Skin epidermis (tissue), 12 donors: ENCODE measurements at regions not wholly inside any gene's neighbourhood (a gene's known extent, or its start where the extent isn't known, plus 50 kb on each side); places are given as distances from the start of the nearest gene placed in this dataset.
"Not testable (repeated sequence)": the region's sequence is repeated elsewhere in the genome, so short reads cannot be mapped to it uniquely, and the experiment has no call there.

Experiments used
- H3K27ac ChIP-seq, 21 experiments: fragments of 200-600 bp; sonication (generic) in 11 of 21; one replicate each; pipeline ENCODE4 v1.5.0; 2020; ENCODE audit warnings: mild to moderate bottlenecking in 3 of 21, inconsistent platforms in 2 of 21, moderate library complexity in 2 of 21
- H3K4me3 ChIP-seq, 7 experiments: fragments of 200-600 bp; sonication (generic) in 2 of 7; one replicate each; pipeline ENCODE4 v1.5.0; 2020; ENCODE audit warnings: inconsistent platforms in 2 of 7, mild to moderate bottlenecking in 2 of 7, moderate library complexity in 1 of 7

DNA sequence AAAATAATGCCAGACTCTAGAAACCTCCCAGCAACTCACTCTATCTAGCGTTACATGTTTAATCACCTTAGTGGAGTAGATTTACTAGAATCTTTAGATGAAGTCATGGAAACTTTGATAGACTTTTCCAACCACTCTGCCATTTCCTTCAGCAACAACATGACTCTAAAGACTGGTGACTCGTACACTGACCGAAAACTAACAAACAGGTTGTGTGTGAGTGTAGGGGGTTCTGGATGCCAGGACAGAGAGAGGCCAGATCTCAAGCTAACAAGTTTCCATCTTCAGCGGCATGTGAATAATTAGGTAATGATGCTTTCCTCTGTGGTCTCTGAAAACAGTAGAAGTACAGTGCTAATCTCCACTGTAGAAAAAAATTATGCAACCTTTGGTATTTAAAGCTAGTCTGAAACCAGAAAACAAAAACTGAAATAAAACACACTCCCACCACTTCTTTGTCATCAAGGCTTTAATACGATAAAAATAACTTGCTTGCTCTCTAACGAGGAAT lies 286.4 kb downstream of the PRDM5 start:
- Histone ChIP-seq H3K27ac (no peak overlapping the region), H3K4me3 (no peak overlapping the region)

DNA sequence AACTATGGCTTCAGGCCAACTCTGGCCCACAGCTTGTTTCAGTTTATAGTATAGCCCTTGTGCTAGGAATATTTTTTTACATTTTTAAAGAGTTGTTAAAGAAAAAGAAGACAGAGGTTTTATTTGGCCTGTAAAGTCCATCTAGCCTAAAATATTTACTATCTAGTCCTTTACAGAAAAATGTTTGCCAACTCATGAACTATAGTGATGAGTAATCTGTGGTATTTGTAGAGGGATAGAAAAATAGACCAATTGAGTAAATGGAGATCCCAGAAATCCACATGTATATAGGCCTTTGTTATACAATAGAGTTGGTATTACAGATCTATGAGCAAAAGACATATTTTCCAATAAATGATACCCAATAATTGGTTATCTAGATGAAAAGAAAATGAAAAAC lies 288.7 kb downstream of the PRDM5 start:
- no peak overlapping the region for H3K4me3 ChIP-seq
- H3K27ac ChIP-seq: no peak overlapping the region

DNA sequence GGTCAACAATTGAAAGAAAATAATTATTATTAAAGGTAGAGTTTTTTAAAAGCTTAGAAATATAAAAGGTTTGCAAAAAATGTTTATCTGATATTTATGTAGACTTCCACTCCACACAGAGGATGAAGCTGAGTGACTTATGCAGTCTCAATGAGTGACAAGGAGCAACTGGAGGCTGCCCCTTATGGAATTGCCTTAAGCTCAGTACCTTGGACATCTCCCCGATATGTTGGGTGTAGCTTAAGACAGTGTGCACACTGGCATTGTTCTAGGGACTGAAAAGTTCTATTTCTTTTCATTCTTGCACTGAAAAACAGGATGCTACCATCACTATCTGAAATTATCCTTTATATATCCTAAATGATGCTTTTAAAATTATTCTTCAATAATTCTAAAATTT lies 292.1 kb downstream of the PRDM5 start:
- Histone ChIP-seq H3K27ac (no peak overlapping the region), H3K4me3 (no peak overlapping the region)

DNA sequence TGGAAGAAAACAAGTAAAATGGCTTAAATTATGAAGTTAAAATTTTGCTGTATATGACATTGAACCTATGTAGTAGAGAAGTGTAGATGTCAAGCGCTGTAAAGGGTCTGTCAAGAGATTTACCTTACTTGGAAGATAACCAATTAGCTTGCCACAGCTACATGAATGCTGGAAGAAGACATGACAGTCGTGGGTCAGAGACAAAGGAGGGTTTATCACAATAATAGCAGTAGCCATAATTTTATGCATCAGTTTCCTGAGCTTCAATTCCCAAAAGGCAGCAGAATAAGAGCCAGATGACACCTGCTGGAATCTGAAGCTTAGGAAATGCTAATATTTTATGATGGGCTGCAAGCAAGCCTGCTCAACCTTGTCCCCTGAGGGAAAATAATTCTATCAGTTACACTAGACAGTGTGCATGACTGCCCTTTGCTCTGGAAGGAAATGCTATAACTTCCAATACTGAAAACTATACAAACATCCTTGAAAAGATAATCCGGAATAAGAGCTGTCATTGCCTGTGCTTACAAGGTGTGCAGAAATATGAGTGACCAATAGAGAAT lies 292.9 kb downstream of the PRDM5 start:
- Histone ChIP-seq H3K27ac (no peak overlapping the region), H3K4me3 (no peak overlapping the region)

GRCh38 chr4:120622601-120623000 lies 299.9 kb downstream of the PRDM5 start:
- no peak overlapping the region for H3K4me3 ChIP-seq

DNA sequence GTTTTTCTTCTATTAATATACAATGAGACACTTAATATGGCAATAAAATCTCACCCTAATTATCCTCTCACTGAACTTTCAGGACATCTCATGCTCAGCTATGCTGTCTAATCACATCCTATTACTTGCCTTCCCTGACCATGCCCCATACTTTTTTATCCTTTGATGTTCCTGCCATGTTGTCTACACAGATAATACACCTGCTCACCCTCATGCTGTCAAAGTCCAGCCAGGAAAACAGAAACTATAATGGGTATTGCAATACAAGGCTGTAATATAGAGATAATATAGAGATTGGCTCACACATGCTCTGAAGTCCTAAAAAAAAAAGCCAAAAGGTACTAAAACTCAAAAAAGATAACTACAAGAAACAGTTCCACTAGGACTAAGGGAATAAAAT lies 305.4 kb downstream of the PRDM5 start:
- Histone ChIP-seq H3K27ac (no peak overlapping the region), H3K4me3 (no peak overlapping the region)

More at GRCh38 chr4:120622601-120623000, 299.9 kb downstream of the PRDM5 start:
- H3K27ac ChIP-seq: no peak overlapping the region

DNA sequence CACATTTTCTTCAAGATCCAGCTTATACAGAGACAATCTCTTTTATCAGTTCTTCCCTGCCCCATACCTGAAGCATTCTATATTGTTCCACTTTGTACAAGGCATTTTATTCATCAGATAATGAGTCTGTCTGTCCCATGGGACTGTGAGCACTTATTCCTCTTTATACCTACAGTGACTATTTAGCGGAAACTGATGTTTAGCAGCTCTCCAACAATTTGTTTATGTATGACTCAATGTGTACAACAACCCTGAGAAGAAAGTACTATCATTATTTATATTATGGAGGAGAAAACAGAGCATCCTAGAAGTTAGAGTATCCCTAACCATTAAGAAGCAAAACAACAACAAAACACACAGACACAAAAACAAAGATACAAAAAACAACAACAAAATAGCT lies 306.5 kb downstream of the PRDM5 start:
- H3K27ac ChIP-seq: no peak overlapping the region
- H3K4me3 ChIP-seq: no peak overlapping the region

- Histone ChIP-seq H3K4me3 (no peak overlapping the region), H3K27ac (no peak overlapping the region)
These were observed 308.7 kb downstream of the PRDM5 start for GRCh38 chr4:120613778-120614177.

DNA sequence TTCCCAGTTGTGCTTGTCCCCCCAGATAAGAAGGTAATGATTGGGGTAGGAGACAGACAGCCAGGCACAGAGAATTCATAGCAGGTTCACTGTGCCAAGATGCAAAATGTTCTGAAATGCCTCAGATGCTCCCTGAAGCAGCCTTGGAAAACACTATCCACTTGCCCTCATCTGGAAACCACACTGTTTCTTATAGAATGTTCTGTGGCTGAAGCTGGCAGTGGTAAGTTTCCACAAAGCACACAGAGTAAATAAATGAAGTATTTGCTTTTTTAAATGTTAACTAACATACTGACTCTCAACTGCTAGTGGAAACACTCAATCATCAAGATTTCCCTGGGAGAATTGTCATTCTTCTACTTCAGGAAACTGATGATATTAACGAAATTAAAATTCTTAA lies 311.4 kb downstream of the PRDM5 start:
- Histone ChIP-seq H3K4me3 (no peak overlapping the region), H3K27ac (no peak overlapping the region)

DNA sequence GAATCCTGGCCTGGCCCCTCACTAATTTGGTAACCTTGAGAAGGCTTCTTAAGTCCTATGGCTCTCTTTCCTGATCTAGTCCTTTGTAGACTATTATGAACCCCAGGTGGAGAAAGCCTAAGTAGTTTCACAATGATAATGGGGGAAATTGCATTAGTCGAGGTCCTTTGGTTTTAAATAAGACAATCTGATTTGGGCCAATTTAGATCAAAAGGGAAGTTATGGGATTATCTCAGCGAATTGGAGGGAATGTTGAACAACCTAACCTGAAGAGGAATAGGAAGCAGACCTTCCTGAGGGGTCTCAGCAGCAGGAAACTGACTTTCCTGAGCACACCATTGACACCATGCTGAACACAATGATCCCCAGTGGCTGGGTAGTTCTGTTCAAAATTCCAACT lies 331.5 kb downstream of the PRDM5 start:
- no peak overlapping the region for H3K27ac ChIP-seq

GRCh38 chr4:120589787-120590186 lies 332.7 kb downstream of the PRDM5 start:
- H3K4me3 ChIP-seq: no peak overlapping the region
- H3K27ac ChIP-seq: no peak overlapping the region

More for the DNA sequence above, 331.5 kb downstream of the PRDM5 start:
- H3K4me3 ChIP-seq: no peak overlapping the region

- H3K4me3 ChIP-seq: no peak overlapping the region
- H3K27ac ChIP-seq: no peak overlapping the region
These were observed 353.8 kb downstream of the PRDM5 start for GRCh38 chr4:120568731-120569130.

DNA sequence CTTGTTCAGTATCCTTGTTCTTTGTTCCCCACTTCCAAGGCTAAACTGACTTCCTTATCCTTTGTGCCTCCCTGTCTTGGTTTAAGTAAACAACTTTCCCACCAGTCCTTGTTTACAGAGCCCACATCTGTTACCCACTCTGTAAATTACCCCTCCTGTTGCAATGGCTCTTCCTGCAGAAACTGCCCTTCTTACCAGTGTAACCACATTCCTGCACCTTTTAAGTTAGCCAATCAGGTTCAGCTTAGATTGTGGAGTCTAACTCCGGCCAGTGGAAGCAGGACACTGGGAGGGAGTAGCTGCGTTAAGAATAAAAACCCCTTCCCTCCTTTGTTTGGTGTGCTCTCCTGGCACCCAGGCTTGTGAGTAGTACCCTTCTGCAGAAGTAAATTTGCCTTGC lies 360.9 kb downstream of the PRDM5 start:
- H3K27ac ChIP-seq: no peak overlapping the region
- H3K4me3 ChIP-seq: no peak overlapping the region

GRCh38 chr4:120557372-120557771 lies 365.2 kb downstream of the PRDM5 start:
- Histone ChIP-seq H3K4me3 (no peak overlapping the region), H3K27ac (no peak overlapping the region)

DNA sequence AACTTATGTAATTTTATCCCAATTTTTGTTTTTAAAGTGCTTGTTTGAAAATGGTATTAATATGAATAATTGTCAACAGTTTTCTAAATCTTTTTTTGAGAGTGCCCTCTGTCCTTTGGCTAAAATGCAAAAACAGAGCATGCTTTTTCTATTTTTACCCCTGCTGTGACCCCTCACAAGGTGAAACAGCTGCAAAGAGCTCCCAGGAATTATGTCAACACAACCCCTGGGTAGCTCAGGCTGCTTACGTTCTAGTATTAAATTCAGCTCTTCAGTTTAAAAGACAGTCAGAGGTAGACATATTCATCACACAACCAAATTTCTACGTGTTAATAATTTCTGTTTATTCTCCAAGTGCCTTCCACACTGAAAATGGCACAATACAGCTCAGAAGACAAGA lies 367.5 kb downstream of the PRDM5 start:
- H3K4me3 ChIP-seq: no peak overlapping the region

GRCh38 chr4:120554086-120554485 lies 368.4 kb downstream of the PRDM5 start:
- Histone ChIP-seq H3K27ac (no peak overlapping the region), H3K4me3 (no peak overlapping the region)

More for the DNA sequence above, 367.5 kb downstream of the PRDM5 start:
- H3K27ac ChIP-seq: no peak overlapping the region

- H3K4me3 ChIP-seq, H3K27ac ChIP-seq: not testable (repeated sequence)
These were observed 371.8 kb downstream of the PRDM5 start for GRCh38 chr4:120550624-120551220.

DNA sequence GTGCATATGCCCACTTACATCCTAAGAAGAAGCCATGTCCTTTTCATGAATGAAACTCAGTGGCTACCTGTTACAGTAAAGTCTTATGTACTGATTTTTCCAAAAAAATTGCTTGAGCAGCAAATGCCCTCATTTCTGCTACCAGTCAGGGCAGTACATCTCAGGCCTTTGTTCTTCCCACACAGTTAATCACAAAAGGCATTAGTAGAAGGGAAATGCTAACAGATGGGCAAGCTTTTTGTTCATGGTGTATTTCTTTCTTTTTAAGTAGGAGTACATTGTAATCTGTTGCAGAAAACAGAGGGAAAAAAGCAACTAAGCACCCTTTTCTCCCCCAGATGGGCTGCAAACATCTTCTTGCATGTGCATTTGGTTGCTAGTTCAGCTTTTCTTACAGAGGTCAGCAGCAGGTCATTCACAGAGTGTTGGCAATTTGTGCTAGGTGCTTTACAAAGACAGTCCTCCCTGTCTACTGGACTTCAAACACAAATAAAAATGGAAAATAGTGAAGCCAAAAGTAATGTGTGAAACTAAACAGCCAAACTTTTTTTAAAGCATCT lies 373.4 kb downstream of the PRDM5 start:
- H3K4me3 ChIP-seq: no peak overlapping the region
- no peak overlapping the region for H3K27ac ChIP-seq

DNA sequence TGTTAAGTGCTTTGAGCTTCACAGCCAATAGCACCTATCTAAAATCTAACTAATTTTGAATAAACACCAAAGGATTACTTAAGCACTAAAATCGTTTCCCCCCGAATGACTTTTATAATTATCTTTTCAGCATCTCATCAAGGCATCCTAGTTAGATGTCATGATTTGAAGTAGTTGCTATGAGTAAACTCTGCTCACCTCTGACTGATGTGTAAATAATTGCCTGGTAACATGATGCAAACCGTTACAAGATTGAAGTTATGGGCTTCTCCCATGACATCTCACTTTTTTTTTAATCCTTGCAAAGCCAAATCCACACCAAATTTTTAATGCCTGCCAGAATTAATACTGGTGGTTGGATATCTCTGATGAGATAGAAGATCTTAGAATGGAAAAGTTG lies 377.1 kb downstream of the PRDM5 start:
- no peak overlapping the region for H3K4me3 ChIP-seq
- H3K27ac ChIP-seq: no peak overlapping the region

- Histone ChIP-seq H3K4me3 (no peak overlapping the region), H3K27ac (no peak overlapping the region)
These were observed 377.7 kb downstream of the PRDM5 start for GRCh38 chr4:120544838-120545237.

- Histone ChIP-seq H3K4me3 (no peak overlapping the region), H3K27ac (no peak overlapping the region)
These were observed 381.9 kb downstream of the PRDM5 start for GRCh38 chr4:120540625-120541024.

- Histone ChIP-seq H3K4me3 (no peak overlapping the region), H3K27ac (no peak overlapping the region)
These were observed 385.6 kb downstream of the PRDM5 start for GRCh38 chr4:120536884-120537283.
